HEK293 (cell line): ENCODE measurements at regions not wholly inside any gene's neighbourhood (a gene's known extent, or its start where the extent isn't known, plus 50 kb on each side); places are given as distances from the start of the nearest gene placed in this dataset.
A peak's percentile ranks its signal among the peaks of the same experiment; 100 is the strongest.

Source experiments
- CTCF ChIA-PET: fragments of 350-600 bp; formaldehyde crosslinking; extraction: SDS; loops from one replicate; lab custom pipeline; 2021; ENCODE audit warnings: antibody characterized with exemption; lab: Yijun Ruan, JAX
- POLR2A ChIA-PET: fragments of 300-600 bp; formaldehyde crosslinking; extraction: SDS; loops from one replicate; lab custom pipeline; 2020; ENCODE audit warnings: antibody characterized with exemption, inconsistent platforms; lab: Yijun Ruan, JAX
- H3K27ac ChIP-seq: fragments of 200-500 bp; sonication (Bioruptor generic); 2 replicates; pipeline ENCODE4 v1.5.1; 2014; ENCODE audit warnings: low read depth, low read length, control low read depth, inconsistent platforms; ENCODE audit errors: extremely low read depth
- H3K36me3 ChIP-seq, 2 experiments: fragments of 200-500 bp in 1 of 2; sonication (Bioruptor generic) in 1 of 2; 1 replicate in 1 of 2; 2 replicates in 1 of 2; pipeline ENCODE4 v1.5.1; 2014 to 2017; ENCODE audit warnings: inconsistent platforms in 2 of 2, low read length in 2 of 2; ENCODE audit not compliant: control insufficient read depth in 2 of 2, insufficient read depth in 1 of 2
- H3K4me1 ChIP-seq: fragments of 200-500 bp; sonication (Bioruptor generic); 2 replicates; pipeline ENCODE4 v1.5.1; 2014; ENCODE audit warnings: mild to moderate bottlenecking, low read length, inconsistent platforms; ENCODE audit not compliant: control insufficient read depth, insufficient read depth
- H3K4me3 ChIP-seq: 2 replicates; pipeline ENCODE4 v1.5.1; 2011; ENCODE audit warnings: low read depth, mild to moderate bottlenecking, control low read depth, low read length, moderate library complexity
- H3K9me3 ChIP-seq: fragments of 200-500 bp; sonication (Bioruptor generic); 2 replicates; pipeline ENCODE4 v1.5.1; 2014; ENCODE audit warnings: low read depth, low read length, inconsistent platforms; ENCODE audit not compliant: control insufficient read depth, insufficient read depth
- KLF1 ChIP-seq: fragments of 450-650 bp; formaldehyde crosslinking; IDR thresholded peaks from 2 replicates; pipeline ENCODE4 v1.5.1; 2016; ENCODE audit warnings: missing biosample characterization, missing genetic modification characterization
- MEIS1 ChIP-seq: sonication (generic); formaldehyde crosslinking; IDR thresholded peaks from 2 replicates; pipeline ENCODE4 v1.8.1; 2022; ENCODE audit warnings: missing genetic modification reagents, mild to moderate bottlenecking, borderline replicate concordance
- REPIN1 ChIP-seq: fragments of 450-650 bp; formaldehyde crosslinking; IDR thresholded peaks from 2 replicates; pipeline ENCODE4 v1.5.1; 2017; ENCODE audit warnings: missing biosample characterization, missing genetic modification characterization, low read depth
- SP2 ChIP-seq: fragments of 450-650 bp; formaldehyde crosslinking; IDR thresholded peaks from 2 replicates; pipeline ENCODE4 v1.5.1; 2016; ENCODE audit warnings: missing biosample characterization, missing genetic modification characterization
- SP3 ChIP-seq: fragments of 450-650 bp; formaldehyde crosslinking; IDR thresholded peaks from 2 replicates; pipeline ENCODE4 v1.5.1; 2016; ENCODE audit warnings: missing biosample characterization, missing genetic modification characterization
- ZNF169 ChIP-seq: fragments of 450-650 bp; formaldehyde crosslinking; IDR thresholded peaks from 2 replicates; pipeline ENCODE4 v1.5.1; 2016; ENCODE audit warnings: missing biosample characterization, missing genetic modification characterization
- ZNF404 ChIP-seq: fragments of 450-650 bp; formaldehyde crosslinking; IDR thresholded peaks from 2 replicates; pipeline ENCODE4 v1.5.1; 2017; ENCODE audit warnings: missing biosample characterization, missing genetic modification characterization
- ZNF426 ChIP-seq: fragments of 450-650 bp; formaldehyde crosslinking; IDR thresholded peaks from 2 replicates; pipeline ENCODE4 v1.5.1; 2017; ENCODE audit warnings: missing biosample characterization, missing genetic modification characterization, mild to moderate bottlenecking, inconsistent platforms, moderate library complexity
- ZNF501 ChIP-seq: fragments of 450-650 bp; formaldehyde crosslinking; IDR thresholded peaks from 2 replicates; pipeline ENCODE4 v1.5.1; 2016; ENCODE audit warnings: missing biosample characterization, missing genetic modification characterization
- ZNF571 ChIP-seq: fragments of 450-650 bp; formaldehyde crosslinking; IDR thresholded peaks from 2 replicates; pipeline ENCODE4 v1.5.0; 2017; ENCODE audit warnings: missing biosample characterization, missing genetic modification characterization
- ZNF600 ChIP-seq: fragments of 450-650 bp; formaldehyde crosslinking; IDR thresholded peaks from 2 replicates; pipeline ENCODE4 v1.5.1; 2016; ENCODE audit warnings: missing biosample characterization, missing genetic modification characterization
- ZNF76 ChIP-seq: fragments of 450-650 bp; formaldehyde crosslinking; IDR thresholded peaks from 2 replicates; pipeline ENCODE4; 2016; ENCODE audit warnings: low read depth, missing biosample characterization, missing genetic modification characterization, borderline replicate concordance
- ZSCAN23 ChIP-seq: fragments of 450-650 bp; formaldehyde crosslinking; IDR thresholded peaks from 2 replicates; pipeline ENCODE4 v1.5.1; 2016; ENCODE audit warnings: missing biosample characterization, missing genetic modification characterization
- TF ChIP-seq, protein P1 (sequence below): fragments of 450-650 bp; formaldehyde crosslinking; IDR thresholded peaks from 2 replicates; pipeline ENCODE4 v1.5.1; 2016; ENCODE audit warnings: missing biosample characterization, missing genetic modification characterization, borderline replicate concordance
- TF ChIP-seq, protein P2 (sequence below): fragments of 450-650 bp; formaldehyde crosslinking; IDR thresholded peaks from 2 replicates; pipeline ENCODE4 v1.5.1; 2016; ENCODE audit warnings: missing biosample characterization, missing genetic modification characterization, low read depth
- TF ChIP-seq, protein P3 (sequence below): fragments of 450-650 bp; formaldehyde crosslinking; IDR thresholded peaks from 2 replicates; pipeline ENCODE4 v1.5.1; 2016; ENCODE audit warnings: missing biosample characterization, missing genetic modification characterization, low read depth
- TF ChIP-seq, protein P4 (sequence below): fragments of 450-650 bp; formaldehyde crosslinking; IDR thresholded peaks from 2 replicates; pipeline ENCODE4 v1.5.1; 2016; ENCODE audit warnings: missing biosample characterization, missing genetic modification characterization

DNA sequence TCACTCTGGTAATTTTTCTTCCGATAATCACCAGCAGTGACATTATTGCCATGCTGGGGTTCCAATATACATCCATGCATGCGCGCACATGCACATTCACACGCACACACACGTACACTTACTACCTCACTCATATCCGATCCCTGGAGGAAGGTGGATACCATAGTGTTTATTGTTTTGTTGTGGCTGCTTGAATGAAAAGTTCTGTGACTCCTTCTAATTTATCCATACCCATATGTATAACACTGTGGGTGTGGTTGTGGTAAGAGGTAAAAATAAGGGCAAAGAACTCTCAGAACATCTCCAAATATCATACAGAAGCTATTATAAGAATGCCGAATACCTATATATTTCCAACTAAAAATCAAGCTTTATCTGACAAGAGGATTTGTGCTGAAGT, 407.8 kb upstream of the PODXL start:
- Histone ChIP-seq H3K36me3 (no peaks in the 10 kb centered on the region), H3K4me1 (no peaks in the 10 kb centered on the region), H3K4me3 (no peak overlapping the region), H3K27ac (no peak overlapping the region), H3K9me3 (no peaks in the 10 kb centered on the region)
- POLR2A ChIA-PET: interaction anchor here (0.6 kb wide), 1 partner anchor 505 kb away, joined by 4 read pairs; no protein-coding TSS in a partner anchor
- TF ChIP-seq, protein P1, sequence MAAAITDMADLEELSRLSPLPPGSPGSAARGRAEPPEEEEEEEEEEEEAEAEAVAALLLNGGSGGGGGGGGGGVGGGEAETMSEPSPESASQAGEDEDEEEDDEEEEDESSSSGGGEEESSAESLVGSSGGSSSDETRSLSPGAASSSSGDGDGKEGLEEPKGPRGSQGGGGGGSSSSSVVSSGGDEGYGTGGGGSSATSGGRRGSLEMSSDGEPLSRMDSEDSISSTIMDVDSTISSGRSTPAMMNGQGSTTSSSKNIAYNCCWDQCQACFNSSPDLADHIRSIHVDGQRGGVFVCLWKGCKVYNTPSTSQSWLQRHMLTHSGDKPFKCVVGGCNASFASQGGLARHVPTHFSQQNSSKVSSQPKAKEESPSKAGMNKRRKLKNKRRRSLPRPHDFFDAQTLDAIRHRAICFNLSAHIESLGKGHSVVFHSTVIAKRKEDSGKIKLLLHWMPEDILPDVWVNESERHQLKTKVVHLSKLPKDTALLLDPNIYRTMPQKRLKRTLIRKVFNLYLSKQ (tag by site-specific recombination): no peak
- no peak for TF ChIP-seq ZNF76 (tag by site-specific recombination)
- no peak for TF ChIP-seq ZNF404 (tag by site-specific recombination)
- no peak for TF ChIP-seq ZNF600 (tag by site-specific recombination)
- no peak for TF ChIP-seq ZNF501 (tag by site-specific recombination)
- no peak for TF ChIP-seq SP3
- no peak for TF ChIP-seq ZNF426 (tag by site-specific recombination)
- TF ChIP-seq REPIN1 (tag by site-specific recombination): no peak
- no peak for TF ChIP-seq MEIS1 (CRISPR knock-in tag)
- TF ChIP-seq, protein P2, sequence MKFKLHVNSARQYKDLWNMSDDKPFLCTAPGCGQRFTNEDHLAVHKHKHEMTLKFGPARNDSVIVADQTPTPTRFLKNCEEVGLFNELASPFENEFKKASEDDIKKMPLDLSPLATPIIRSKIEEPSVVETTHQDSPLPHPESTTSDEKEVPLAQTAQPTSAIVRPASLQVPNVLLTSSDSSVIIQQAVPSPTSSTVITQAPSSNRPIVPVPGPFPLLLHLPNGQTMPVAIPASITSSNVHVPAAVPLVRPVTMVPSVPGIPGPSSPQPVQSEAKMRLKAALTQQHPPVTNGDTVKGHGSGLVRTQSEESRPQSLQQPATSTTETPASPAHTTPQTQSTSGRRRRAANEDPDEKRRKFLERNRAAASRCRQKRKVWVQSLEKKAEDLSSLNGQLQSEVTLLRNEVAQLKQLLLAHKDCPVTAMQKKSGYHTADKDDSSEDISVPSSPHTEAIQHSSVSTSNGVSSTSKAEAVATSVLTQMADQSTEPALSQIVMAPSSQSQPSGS (tag by site-specific recombination): no peak
- no peak for TF ChIP-seq ZNF571 (tag by site-specific recombination)
- no peak for TF ChIP-seq ZSCAN23 (tag by site-specific recombination)
- TF ChIP-seq ZNF169 (tag by site-specific recombination): no peak
- TF ChIP-seq KLF1 (tag by site-specific recombination): no peak
- TF ChIP-seq, protein P3, sequence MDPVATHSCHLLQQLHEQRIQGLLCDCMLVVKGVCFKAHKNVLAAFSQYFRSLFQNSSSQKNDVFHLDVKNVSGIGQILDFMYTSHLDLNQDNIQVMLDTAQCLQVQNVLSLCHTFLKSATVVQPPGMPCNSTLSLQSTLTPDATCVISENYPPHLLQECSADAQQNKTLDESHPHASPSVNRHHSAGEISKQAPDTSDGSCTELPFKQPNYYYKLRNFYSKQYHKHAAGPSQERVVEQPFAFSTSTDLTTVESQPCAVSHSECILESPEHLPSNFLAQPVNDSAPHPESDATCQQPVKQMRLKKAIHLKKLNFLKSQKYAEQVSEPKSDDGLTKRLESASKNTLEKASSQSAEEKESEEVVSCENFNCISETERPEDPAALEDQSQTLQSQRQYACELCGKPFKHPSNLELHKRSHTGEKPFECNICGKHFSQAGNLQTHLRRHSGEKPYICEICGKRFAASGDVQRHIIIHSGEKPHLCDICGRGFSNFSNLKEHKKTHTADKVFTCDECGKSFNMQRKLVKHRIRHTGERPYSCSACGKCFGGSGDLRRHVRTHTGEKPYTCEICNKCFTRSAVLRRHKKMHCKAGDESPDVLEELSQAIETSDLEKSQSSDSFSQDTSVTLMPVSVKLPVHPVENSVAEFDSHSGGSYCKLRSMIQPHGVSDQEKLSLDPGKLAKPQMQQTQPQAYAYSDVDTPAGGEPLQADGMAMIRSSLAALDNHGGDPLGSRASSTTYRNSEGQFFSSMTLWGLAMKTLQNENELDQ (tag by site-specific recombination): no peak
- CTCF ChIA-PET: interaction anchor here (0.7 kb wide), 1 partner anchor 246 kb away, joined by 3 read pairs; no protein-coding TSS in a partner anchor

DNA sequence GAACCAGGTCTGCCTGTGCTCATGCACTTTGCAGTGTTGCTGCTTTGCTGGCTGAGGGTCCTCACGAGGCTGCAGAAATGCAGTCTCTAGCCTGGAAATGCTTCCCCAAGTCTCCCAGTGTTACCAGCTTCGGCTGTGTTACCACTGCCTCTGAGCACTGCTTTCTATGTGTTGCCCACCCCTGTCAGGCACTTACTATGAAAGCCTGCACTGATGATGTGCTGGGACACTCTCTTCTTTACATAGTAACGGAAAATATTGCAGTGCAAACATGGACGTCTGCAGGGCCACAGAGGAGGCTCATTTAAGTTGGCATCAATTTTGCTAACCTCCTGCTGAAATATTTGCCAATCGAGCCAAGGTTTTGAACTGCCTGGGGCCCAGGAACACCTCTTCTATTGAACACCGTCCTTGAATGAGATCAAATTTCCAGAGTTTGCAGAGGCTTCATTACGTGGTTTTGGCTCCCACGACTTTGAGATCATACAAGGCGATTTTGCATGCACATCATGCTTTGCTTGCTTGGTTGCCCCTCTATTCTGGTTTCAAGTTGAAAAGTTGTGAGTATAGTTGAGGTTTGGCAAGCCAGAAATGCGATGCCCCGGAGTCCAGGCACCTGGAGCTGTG, 404.7 kb upstream of the PODXL start:
- CTCF ChIA-PET: interaction anchor here (0.5 kb wide), 1 partner anchor 1016 kb away, joined by 3 read pairs; no protein-coding TSS in a partner anchor
- TF ChIP-seq SP2 (tag by site-specific recombination): no peak
- TF ChIP-seq, protein P4, sequence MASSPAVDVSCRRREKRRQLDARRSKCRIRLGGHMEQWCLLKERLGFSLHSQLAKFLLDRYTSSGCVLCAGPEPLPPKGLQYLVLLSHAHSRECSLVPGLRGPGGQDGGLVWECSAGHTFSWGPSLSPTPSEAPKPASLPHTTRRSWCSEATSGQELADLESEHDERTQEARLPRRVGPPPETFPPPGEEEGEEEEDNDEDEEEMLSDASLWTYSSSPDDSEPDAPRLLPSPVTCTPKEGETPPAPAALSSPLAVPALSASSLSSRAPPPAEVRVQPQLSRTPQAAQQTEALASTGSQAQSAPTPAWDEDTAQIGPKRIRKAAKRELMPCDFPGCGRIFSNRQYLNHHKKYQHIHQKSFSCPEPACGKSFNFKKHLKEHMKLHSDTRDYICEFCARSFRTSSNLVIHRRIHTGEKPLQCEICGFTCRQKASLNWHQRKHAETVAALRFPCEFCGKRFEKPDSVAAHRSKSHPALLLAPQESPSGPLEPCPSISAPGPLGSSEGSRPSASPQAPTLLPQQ (tag by site-specific recombination): 0 out of 2 replicates have a peak, but pooled peaks have one; percentile 13
- TF ChIP-seq, all 188 proteins: peak for 1

More for the DNA sequence above, 404.7 kb upstream of the PODXL start:
- Histone ChIP-seq H3K4me3 (no peak overlapping the region), H3K4me1 (no peaks in the 10 kb centered on the region), H3K36me3 (no peaks in the 10 kb centered on the region), H3K27ac (no peak overlapping the region), H3K9me3 (no peaks in the 10 kb centered on the region)
- POLR2A ChIA-PET: no interaction called here
